CD8-positive, alpha-beta memory T cell (primary cell): ENCODE measurements at regions not wholly inside any gene's neighbourhood (a gene's known extent, or its start where the extent isn't known, plus 50 kb on each side); places are given as distances from the start of the nearest gene placed in this dataset.
A peak's percentile ranks its signal among the peaks of the same experiment; 100 is the strongest.

ENCODE experiments used
- CTCF ChIA-PET: fragments of 350-600 bp; sonication (Branson Sonifier 250); formaldehyde crosslinking; loops from one replicate; lab custom pipeline; 2021; ENCODE audit warnings: antibody characterized with exemption; lab: Charles Lee
- POLR2A ChIA-PET: fragments of 350-600 bp; sonication (Branson Sonifier 250); formaldehyde crosslinking; loops from one replicate; lab custom pipeline; 2021; ENCODE audit warnings: antibody characterized with exemption; lab: Charles Lee
- DNase-seq, 5 donors: peaks; one replicate each; pipeline versions ENCODE4 v3.0.0 to v3.0.0-alpha.2; 2020 to 2022; ENCODE audit warnings: mixed read lengths in 1 of 5
- H3K27ac ChIP-seq: one replicate; pipeline ENCODE4 v1.7.0; 2013; ENCODE audit warnings: low read depth, mild to moderate bottlenecking, low read length, moderate library complexity
- H3K27me3 ChIP-seq: 2 replicates; pipeline ENCODE4 v1.7.0; 2013; ENCODE audit warnings: low read length, mild to moderate bottlenecking; ENCODE audit not compliant: insufficient read depth, poor library complexity, severe bottlenecking
- H3K36me3 ChIP-seq: 2 replicates; pipeline ENCODE4 v1.7.0; 2013; ENCODE audit warnings: mild to moderate bottlenecking, low read length, moderate library complexity; ENCODE audit not compliant: insufficient read depth
- H3K4me1 ChIP-seq: 2 replicates; pipeline ENCODE4 v1.7.0; 2013; ENCODE audit warnings: mild to moderate bottlenecking, low read length, moderate library complexity; ENCODE audit not compliant: insufficient read depth
- H3K4me3 ChIP-seq: 2 replicates; pipeline ENCODE4 v1.7.0; 2013; ENCODE audit warnings: mild to moderate bottlenecking, low read length
- H3K9me3 ChIP-seq: 2 replicates; pipeline ENCODE4 v1.7.0; 2013; ENCODE audit warnings: mild to moderate bottlenecking, low read length
- H3K27ac Mint-ChIP-seq, 8 donors: one replicate each; pipeline ENCODE4 v1.8.0; 2020 to 2021; ENCODE audit warnings: mixed read lengths in 8 of 8, mild to moderate bottlenecking in 6 of 8, inconsistent platforms in 3 of 8, moderate library complexity in 3 of 8
- H3K27me3 Mint-ChIP-seq, 2 donors: one replicate each; pipeline ENCODE4 v1.8.0; 2020 to 2021; ENCODE audit warnings: mixed read lengths in 2 of 2, mild to moderate bottlenecking in 1 of 2, moderate library complexity in 1 of 2
- H3K36me3 Mint-ChIP-seq, 3 donors: one replicate each; pipeline ENCODE4 v1.8.0; 2020 to 2021; ENCODE audit warnings: mixed read lengths in 3 of 3, inconsistent platforms in 1 of 3, mild to moderate bottlenecking in 1 of 3
- H3K4me1 Mint-ChIP-seq, 3 donors: one replicate each; pipeline ENCODE4 v1.8.0; 2020 to 2021; ENCODE audit warnings: mixed read lengths in 3 of 3, inconsistent platforms in 1 of 3, mild to moderate bottlenecking in 1 of 3
- H3K4me3 Mint-ChIP-seq, 7 donors: one replicate each; pipeline ENCODE4 v1.8.0; 2020 to 2021; ENCODE audit warnings: mixed read lengths in 7 of 7, mild to moderate bottlenecking in 6 of 7, moderate library complexity in 4 of 7, inconsistent platforms in 2 of 7
- H3K9me3 Mint-ChIP-seq, 5 donors: one replicate each; pipeline ENCODE4 v1.8.0; 2020 to 2022; ENCODE audit warnings: mixed read lengths in 5 of 5, mild to moderate bottlenecking in 3 of 5, moderate library complexity in 2 of 5, inconsistent platforms in 1 of 5

- Mint-ChIP-seq H3K9me3 (peaks cover 0 to 12% (median 2%) of the 10 kb centered on the region in 5 donors), H3K36me3 (no peaks in the 10 kb centered on the region), H3K4me1 (peaks cover 4 to 13% (median 11%) of the 10 kb centered on the region in 3 donors), H3K4me3 (no peak overlapping the region), H3K27ac (no peak overlapping the region), H3K27me3 (peaks cover 30 to 56% of the 10 kb centered on the region in 2 donors)
- Histone ChIP-seq H3K4me3 (no peak overlapping the region), H3K27ac (no peak overlapping the region), H3K27me3 (peaks cover 6% of the 10 kb centered on the region), H3K36me3 (no peaks in the 10 kb centered on the region), H3K4me1 (no peaks in the 10 kb centered on the region), H3K9me3 (no peaks in the 10 kb centered on the region)
- no peak for DNase-seq
- POLR2A ChIA-PET = no interaction called here
- CTCF ChIA-PET = no interaction called here
These were observed 188.8 kb downstream of the LSM5 start for GRCh38 chr7:32301427-32301826.

GRCh38 chr7:32299133-32299702 is 191.0 kb downstream of the LSM5 start:
- CTCF ChIA-PET = no interaction called here
- no peak for DNase-seq
- H3K27me3 ChIP-seq = peaks cover 6% of the 10 kb centered on the region
- H3K36me3 ChIP-seq = no peaks in the 10 kb centered on the region
- peaks cover 4 to 13% (median 11%) of the 10 kb centered on the region in 3 donors for H3K4me1 Mint-ChIP-seq
- H3K36me3 Mint-ChIP-seq = no peaks in the 10 kb centered on the region
- POLR2A ChIA-PET = no interaction called here
- H3K4me3 ChIP-seq = no peak overlapping the region
- H3K4me3 Mint-ChIP-seq = peak overlapping the region in 3 of 7 donors; percentile 32 to 51 (median 51)
- no peaks in the 10 kb centered on the region for H3K4me1 ChIP-seq
- H3K27ac Mint-ChIP-seq = peak overlapping the region in 1 of 8 donors; percentile 43
- H3K9me3 ChIP-seq = no peaks in the 10 kb centered on the region
- no peak overlapping the region for H3K27ac ChIP-seq
- H3K27me3 Mint-ChIP-seq = peaks cover 28 to 57% of the 10 kb centered on the region in 2 donors
- H3K9me3 Mint-ChIP-seq = peaks cover 0 to 6% (median 2%) of the 10 kb centered on the region in 5 donors

- Histone ChIP-seq H3K27ac (no peak overlapping the region), H3K9me3 (no peaks in the 10 kb centered on the region), H3K4me3 (no peak overlapping the region), H3K36me3 (no peaks in the 10 kb centered on the region), H3K4me1 (no peaks in the 10 kb centered on the region), H3K27me3 (peaks cover 6% of the 10 kb centered on the region)
- ChIA-PET POLR2A (no interaction called here), CTCF (no interaction called here)
- Mint-ChIP-seq H3K27ac (peak overlapping the region in 1 of 8 donors; percentile 43), H3K4me3 (peak overlapping the region in 1 of 7 donors; percentile 51), H3K36me3 (no peaks in the 10 kb centered on the region), H3K9me3 (peaks cover 0 to 6% (median 2%) of the 10 kb centered on the region in 5 donors), H3K4me1 (peaks cover 4 to 13% (median 11%) of the 10 kb centered on the region in 3 donors), H3K27me3 (peaks cover 31 to 57% of the 10 kb centered on the region in 2 donors)
- DNase-seq = no peak
These were observed 191.6 kb downstream of the LSM5 start for GRCh38 chr7:32298408-32299132.

DNA sequence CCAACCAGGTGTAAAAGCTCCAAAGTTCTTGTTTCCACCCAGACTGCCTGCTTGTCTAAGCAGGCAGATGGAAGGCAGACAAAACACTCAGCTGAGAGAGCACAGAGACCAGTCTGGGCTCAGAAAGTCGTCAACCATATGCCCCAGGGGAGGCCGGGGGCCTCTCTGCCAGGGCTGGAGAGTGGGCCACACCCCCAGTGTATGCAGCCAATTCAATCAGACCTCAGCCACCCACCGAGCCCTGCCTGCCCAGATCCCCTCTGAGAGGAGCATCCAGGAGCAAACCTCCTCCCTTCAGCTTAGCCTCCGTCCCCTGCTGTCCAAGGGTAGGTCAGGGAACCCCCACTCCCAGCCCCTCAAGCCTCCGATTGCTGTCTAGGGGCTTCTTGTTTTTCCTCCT is 196.3 kb downstream of the LSM5 start:
- H3K4me3 ChIP-seq = no peak overlapping the region
- H3K27ac Mint-ChIP-seq = peak overlapping the region in 1 of 8 donors; percentile 48
- H3K27me3 ChIP-seq = no peaks in the 10 kb centered on the region
- DNase-seq = no peak
- H3K27ac ChIP-seq = no peak overlapping the region
- H3K4me3 Mint-ChIP-seq = no peak overlapping the region
- no peaks in the 10 kb centered on the region for H3K36me3 Mint-ChIP-seq
- POLR2A ChIA-PET = no interaction called here
- H3K9me3 ChIP-seq = no peaks in the 10 kb centered on the region
- CTCF ChIA-PET = no interaction called here
- H3K4me1 ChIP-seq = no peaks in the 10 kb centered on the region
- H3K36me3 ChIP-seq = no peaks in the 10 kb centered on the region
- peaks cover 0 to 2% (median 2%) of the 10 kb centered on the region in 5 donors for H3K9me3 Mint-ChIP-seq
- peaks cover 3 to 6% (median 4%) of the 10 kb centered on the region in 3 donors for H3K4me1 Mint-ChIP-seq
- peaks cover 18 to 28% of the 10 kb centered on the region in 2 donors for H3K27me3 Mint-ChIP-seq

DNA sequence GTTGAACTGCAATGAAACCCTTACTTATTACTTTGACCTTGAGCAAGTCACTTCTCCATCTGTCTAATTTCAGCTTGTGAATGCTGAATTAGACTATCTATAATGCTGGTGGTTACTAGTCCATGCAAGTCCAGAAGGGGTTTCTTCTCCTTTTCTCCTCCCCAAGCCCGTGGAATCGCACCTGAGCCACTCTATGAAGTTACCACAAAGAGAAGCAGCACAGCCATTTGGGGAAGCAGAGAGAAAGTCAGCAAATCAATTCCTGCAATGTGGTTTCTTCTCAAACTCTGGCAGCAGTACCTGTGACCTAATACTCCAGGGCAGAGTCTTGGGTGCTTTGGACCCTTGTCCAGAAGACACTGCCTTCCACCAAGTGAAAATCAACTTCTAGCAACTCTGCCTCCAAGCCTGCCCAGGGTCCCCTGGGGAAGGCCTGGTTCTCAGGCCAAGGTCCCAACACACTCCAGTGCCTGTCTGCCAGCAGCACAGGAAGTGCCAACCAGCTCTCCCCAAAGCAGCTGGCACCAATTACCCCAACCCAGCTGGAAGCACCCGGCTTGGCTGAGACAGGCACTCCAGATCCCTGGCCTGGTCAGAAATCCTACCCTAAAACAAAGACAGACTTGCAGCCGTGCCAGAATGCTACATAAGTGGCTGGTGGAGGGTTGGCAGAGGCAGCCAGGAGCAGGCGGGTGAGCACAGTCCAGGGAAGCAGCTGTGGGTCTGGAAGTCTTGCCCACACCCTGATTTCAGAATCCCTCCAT is 200.3 kb downstream of the LSM5 start:
- ChIA-PET CTCF (no interaction called here), POLR2A (no interaction called here)
- H3K27me3 Mint-ChIP-seq = peaks cover 4 to 6% of the 10 kb centered on the region in 2 donors
- Histone ChIP-seq H3K4me3 (no peak overlapping the region), H3K27ac (no peak overlapping the region), H3K27me3 (no peaks in the 10 kb centered on the region), H3K36me3 (no peaks in the 10 kb centered on the region), H3K9me3 (no peaks in the 10 kb centered on the region), H3K4me1 (no peaks in the 10 kb centered on the region)
- no peak for DNase-seq
- H3K4me1 Mint-ChIP-seq = no peaks in the 10 kb centered on the region
- no peaks in the 10 kb centered on the region for H3K36me3 Mint-ChIP-seq
- H3K9me3 Mint-ChIP-seq = no peaks in the 10 kb centered on the region
- H3K4me3 Mint-ChIP-seq = no peak overlapping the region
- H3K27ac Mint-ChIP-seq = no peak overlapping the region

- H3K27me3 Mint-ChIP-seq = peaks cover 3 to 4% of the 10 kb centered on the region in 2 donors
- H3K4me3 Mint-ChIP-seq = no peak overlapping the region
- Histone ChIP-seq H3K4me1 (no peaks in the 10 kb centered on the region), H3K36me3 (no peaks in the 10 kb centered on the region), H3K27me3 (no peaks in the 10 kb centered on the region), H3K9me3 (no peaks in the 10 kb centered on the region), H3K4me3 (no peak overlapping the region), H3K27ac (no peak overlapping the region)
- H3K27ac Mint-ChIP-seq = no peak overlapping the region
- no peaks in the 10 kb centered on the region for H3K4me1 Mint-ChIP-seq
- H3K9me3 Mint-ChIP-seq = no peaks in the 10 kb centered on the region
- ChIA-PET POLR2A (no interaction called here), CTCF (no interaction called here)
- no peak for DNase-seq
- no peaks in the 10 kb centered on the region for H3K36me3 Mint-ChIP-seq
These were observed 204.5 kb downstream of the LSM5 start for GRCh38 chr7:32285698-32286097.

GRCh38 chr7:32283546-32283945 is 206.6 kb downstream of the LSM5 start:
- no peak for DNase-seq
- Histone ChIP-seq H3K4me3 (no peak overlapping the region), H3K9me3 (no peaks in the 10 kb centered on the region), H3K27ac (no peak overlapping the region), H3K27me3 (no peaks in the 10 kb centered on the region), H3K36me3 (no peaks in the 10 kb centered on the region), H3K4me1 (no peaks in the 10 kb centered on the region)
- Mint-ChIP-seq H3K36me3 (no peaks in the 10 kb centered on the region), H3K9me3 (no peaks in the 10 kb centered on the region), H3K4me1 (no peaks in the 10 kb centered on the region), H3K27me3 (peaks cover 3 to 4% of the 10 kb centered on the region in 2 donors), H3K27ac (no peak overlapping the region), H3K4me3 (no peak overlapping the region)
- ChIA-PET CTCF (no interaction called here), POLR2A (no interaction called here)

- Mint-ChIP-seq H3K27me3 (peaks cover 0 to 6% of the 10 kb centered on the region in 2 donors), H3K9me3 (peaks cover 0 to 1% (median 0%) of the 10 kb centered on the region in 5 donors), H3K4me1 (no peaks in the 10 kb centered on the region), H3K36me3 (no peaks in the 10 kb centered on the region), H3K4me3 (no peak overlapping the region), H3K27ac (no peak overlapping the region)
- CTCF ChIA-PET = no interaction called here
- Histone ChIP-seq H3K4me1 (no peaks in the 10 kb centered on the region), H3K27me3 (no peaks in the 10 kb centered on the region), H3K27ac (no peak overlapping the region), H3K4me3 (no peak overlapping the region), H3K9me3 (no peaks in the 10 kb centered on the region), H3K36me3 (no peaks in the 10 kb centered on the region)
- DNase-seq = no peak
- POLR2A ChIA-PET = no interaction called here
These were observed 209.3 kb upstream of the PDE1C start for GRCh38 chr7:32279500-32279899.
